ENCODE measurements at regions not wholly inside any gene's neighbourhood (a gene's known extent, or its start where the extent isn't known, plus 50 kb on each side); places are given as distances from the start of the nearest gene placed in this dataset.
"Not testable (repeated sequence)": the region's sequence is repeated elsewhere in the genome, so short reads cannot be mapped to it uniquely, and the experiment has no call there.

GRCh38 chr3:27779176-27779575 is 57.1 kb upstream of the EOMES start:
- ATAC-seq (no peak), DNase-seq (no peak)
- intact Hi-C loops (cut with micrococcal nuclease) = no loop called here

- DNase-seq = no peak
- intact Hi-C loops (cut with micrococcal nuclease) = no loop called here
- ATAC-seq = no peak
Observed at GRCh38 chr3:27789420-27789819, 67.3 kb upstream of the EOMES start.

- ATAC-seq (no peak), DNase-seq (no peak)
- intact Hi-C loops (cut with micrococcal nuclease) = no loop called here
Observed at GRCh38 chr3:27791956-27792355, 69.8 kb upstream of the EOMES start.

GRCh38 chr3:27792869-27793268 is 70.7 kb upstream of the EOMES start:
- intact Hi-C loops (cut with micrococcal nuclease) = no loop called here
- no peak for ATAC-seq

GRCh38 chr3:27794211-27794610 is 72.1 kb upstream of the EOMES start:
- no peak for DNase-seq
- intact Hi-C loops (cut with micrococcal nuclease) = no loop called here
- no peak for ATAC-seq

More at GRCh38 chr3:27792869-27793268, 70.7 kb upstream of the EOMES start:
- DNase-seq = no peak

- ATAC-seq (no peak), DNase-seq (no peak)
- intact Hi-C loops (cut with micrococcal nuclease) = no loop called here
Observed at GRCh38 chr3:27796365-27796875, 74.3 kb upstream of the EOMES start.

GRCh38 chr3:27797773-27798172 is 75.7 kb upstream of the EOMES start:
- intact Hi-C loops (cut with micrococcal nuclease) = no loop called here
- ATAC-seq = no peak
- no peak for DNase-seq

- DNase-seq (no peak), ATAC-seq (no peak)
- intact Hi-C loops (cut with micrococcal nuclease) = no loop called here
Observed at GRCh38 chr3:27800261-27800660, 78.1 kb upstream of the EOMES start.

- DNase-seq (no peak), ATAC-seq (no peak)
- intact Hi-C loops (cut with micrococcal nuclease) = no loop called here
Observed at GRCh38 chr3:27802425-27802824, 80.3 kb upstream of the EOMES start.

GRCh38 chr3:27802849-27803248 is 80.7 kb upstream of the EOMES start:
- intact Hi-C loops (cut with micrococcal nuclease) = no loop called here
- no peak for DNase-seq
- no peak for ATAC-seq

GRCh38 chr3:27805282-27805681 is 83.2 kb upstream of the EOMES start:
- no peak for ATAC-seq
- intact Hi-C loops (cut with micrococcal nuclease) = no loop called here
- no peak for DNase-seq

GRCh38 chr3:27813255-27813654 is 91.1 kb upstream of the EOMES start:
- intact Hi-C loops (cut with micrococcal nuclease) = no loop called here
- no peak for DNase-seq
- ATAC-seq = no peak

- DNase-seq; intact Hi-C loops (cut with micrococcal nuclease); ATAC-seq: not testable (repeated sequence)
Observed at GRCh38 chr3:27821609-27822008, 99.5 kb upstream of the EOMES start.

- intact Hi-C loops (cut with micrococcal nuclease) = no loop called here
Observed at GRCh38 chr3:27824312-27825200, 102.4 kb upstream of the EOMES start.

GRCh38 chr3:27826448-27826847 is 104.3 kb upstream of the EOMES start:
- DNase-seq = no peak
- no peak for ATAC-seq
- intact Hi-C loops (cut with micrococcal nuclease) = no loop called here

More at GRCh38 chr3:27824312-27825200, 102.4 kb upstream of the EOMES start:
- ATAC-seq = no peak
- DNase-seq = no peak

GRCh38 chr3:27827041-27827440 is 104.9 kb upstream of the EOMES start:
- DNase-seq (no peak), ATAC-seq (no peak)
- intact Hi-C loops (cut with micrococcal nuclease) = no loop called here

GRCh38 chr3:27840807-27841594 is 118.9 kb upstream of the EOMES start:
- intact Hi-C loops (cut with micrococcal nuclease) = no loop called here
- no peak for DNase-seq
- ATAC-seq = no peak

GRCh38 chr3:27844052-27844675 is 122.0 kb upstream of the EOMES start:
- ATAC-seq = no peak
- intact Hi-C loops (cut with micrococcal nuclease) = no loop called here
- no peak for DNase-seq

GRCh38 chr3:27847697-27848096 is 125.6 kb upstream of the EOMES start:
- DNase-seq = no peak
- intact Hi-C loops (cut with micrococcal nuclease) = no loop called here

GRCh38 chr3:27848826-27849225 is 126.7 kb upstream of the EOMES start:
- DNase-seq = no peak
- intact Hi-C loops (cut with micrococcal nuclease) = no loop called here
- no peak for ATAC-seq

More at GRCh38 chr3:27847697-27848096, 125.6 kb upstream of the EOMES start:
- ATAC-seq = no peak
